ENCODE measurements at regions not wholly inside any gene's neighbourhood (a gene's known extent, or its start where the extent isn't known, plus 50 kb on each side); places are given as distances from the start of the nearest gene placed in this dataset.

GRCh38 chr4:35942092-35942491, 302.2 kb downstream of the ARAP2 start:
- Histone ChIP-seq H3K4me2 (no peak overlapping the region), H3K36me3 (no peaks in the 10 kb centered on the region), H2AFZ (replicated peaks) (no peak overlapping the region), H3K79me2 (ENCODE audit: low read depth) (no peaks in the 10 kb centered on the region), H3F3A (ENCODE audit: low read depth) (no peaks in the 10 kb centered on the region), H3K9ac (no peak overlapping the region), H3K4me3 (no peak overlapping the region), H4K20me1 (ENCODE audit: low read depth) (no peaks in the 10 kb centered on the region), H3K27ac (no peak overlapping the region), H3K4me1 (no peaks in the 10 kb centered on the region), H3K9me3 (ENCODE audit: low read depth) (no peaks in the 10 kb centered on the region), H3K27me3 (no peaks in the 10 kb centered on the region)
- Mint-ChIP-seq H3K4me3 (no peak overlapping the region), H3K4me1 (peaks cover 5% of the 10 kb centered on the region), H3K27me3 (ENCODE audit: insufficient read depth, low read depth) (no peaks in the 10 kb centered on the region), H3K9me3 (no peaks in the 10 kb centered on the region), H3K27ac (no peak overlapping the region), H3K36me3 (no peaks in the 10 kb centered on the region)
- DNase-seq (ENCODE audit: low spot score), result no peak
- TF ChIP-seq EZH2 (IDR thresholded peaks at IDR 0.05) (no peak), EZH2phosphoT487 (IDR thresholded peaks at IDR 0.05) (no peak), CTCF (IDR thresholded peaks at IDR 0.05) (no peak)

- Mint-ChIP-seq H3K4me3 (no peak overlapping the region), H3K4me1 (peaks cover 5% of the 10 kb centered on the region), H3K27ac (no peak overlapping the region), H3K9me3 (no peaks in the 10 kb centered on the region), H3K27me3 (ENCODE audit: insufficient read depth, low read depth) (no peaks in the 10 kb centered on the region), H3K36me3 (no peaks in the 10 kb centered on the region)
- Histone ChIP-seq H4K20me1 (ENCODE audit: low read depth) (no peaks in the 10 kb centered on the region), H2AFZ (replicated peaks) (no peak overlapping the region), H3K79me2 (ENCODE audit: low read depth) (no peaks in the 10 kb centered on the region), H3K4me2 (no peak overlapping the region), H3K27me3 (no peaks in the 10 kb centered on the region), H3K9me3 (ENCODE audit: low read depth) (no peaks in the 10 kb centered on the region), H3K36me3 (no peaks in the 10 kb centered on the region), H3K9ac (no peak overlapping the region), H3K4me3 (no peak overlapping the region), H3K4me1 (no peaks in the 10 kb centered on the region), H3F3A (ENCODE audit: low read depth) (no peaks in the 10 kb centered on the region), H3K27ac (no peak overlapping the region)
- TF ChIP-seq EZH2 (IDR thresholded peaks at IDR 0.05) (no peak), EZH2phosphoT487 (IDR thresholded peaks at IDR 0.05) (no peak), CTCF (IDR thresholded peaks at IDR 0.05) (no peak)
- no peak for DNase-seq (ENCODE audit: low spot score)
Observed at GRCh38 chr4:35943606-35944005, 300.7 kb downstream of the ARAP2 start.

- H3F3A ChIP-seq (ENCODE audit: low read depth), result no peaks in the 10 kb centered on the region
- no peak overlapping the region for H3K9ac ChIP-seq
- no peak overlapping the region for H3K4me2 ChIP-seq
- H3K4me1 ChIP-seq, result no peaks in the 10 kb centered on the region
- no peak overlapping the region for H3K27ac Mint-ChIP-seq
- H3K4me3 ChIP-seq, result no peak overlapping the region
- no peaks in the 10 kb centered on the region for H3K79me2 ChIP-seq (ENCODE audit: low read depth)
- no peak overlapping the region for H3K27ac ChIP-seq
- H3K4me3 Mint-ChIP-seq, result no peak overlapping the region
- no peak for DNase-seq (ENCODE audit: low spot score)
- peaks cover 5% of the 10 kb centered on the region for H3K4me1 Mint-ChIP-seq
- H3K27me3 ChIP-seq, result no peaks in the 10 kb centered on the region
- H3K9me3 Mint-ChIP-seq, result peaks cover 4% of the 10 kb centered on the region
- H4K20me1 ChIP-seq (ENCODE audit: low read depth), result no peaks in the 10 kb centered on the region
- no peaks in the 10 kb centered on the region for H3K36me3 Mint-ChIP-seq
- peaks cover 2% of the 10 kb centered on the region for H3K27me3 Mint-ChIP-seq (ENCODE audit: insufficient read depth, low read depth)
- no peaks in the 10 kb centered on the region for H3K9me3 ChIP-seq (ENCODE audit: low read depth)
- no peaks in the 10 kb centered on the region for H3K36me3 ChIP-seq
- TF ChIP-seq CTCF (IDR thresholded peaks at IDR 0.05) (no peak), EZH2phosphoT487 (IDR thresholded peaks at IDR 0.05) (no peak), EZH2 (IDR thresholded peaks at IDR 0.05) (no peak)
- H2AFZ ChIP-seq (replicated peaks), result no peak overlapping the region
Observed at GRCh38 chr4:35948171-35948570, 296.1 kb downstream of the ARAP2 start.

- Histone ChIP-seq H3K4me3 (no peak overlapping the region), H3K9ac (no peak overlapping the region), H4K20me1 (ENCODE audit: low read depth) (no peaks in the 10 kb centered on the region), H3K4me1 (no peaks in the 10 kb centered on the region), H3K9me3 (ENCODE audit: low read depth) (no peaks in the 10 kb centered on the region), H3K27ac (no peak overlapping the region), H3K27me3 (no peaks in the 10 kb centered on the region), H3F3A (ENCODE audit: low read depth) (no peaks in the 10 kb centered on the region), H2AFZ (replicated peaks) (no peak overlapping the region), H3K4me2 (no peak overlapping the region), H3K79me2 (ENCODE audit: low read depth) (no peaks in the 10 kb centered on the region), H3K36me3 (no peaks in the 10 kb centered on the region)
- peaks cover 4% of the 10 kb centered on the region for H3K9me3 Mint-ChIP-seq
- TF ChIP-seq CTCF (IDR thresholded peaks at IDR 0.05) (no peak), EZH2phosphoT487 (IDR thresholded peaks at IDR 0.05) (no peak), EZH2 (IDR thresholded peaks at IDR 0.05) (no peak)
- H3K27me3 Mint-ChIP-seq (ENCODE audit: insufficient read depth, low read depth), result peaks cover 4% of the 10 kb centered on the region
- H3K4me3 Mint-ChIP-seq, result no peak overlapping the region
- no peaks in the 10 kb centered on the region for H3K4me1 Mint-ChIP-seq
- H3K36me3 Mint-ChIP-seq, result no peaks in the 10 kb centered on the region
- no peak for DNase-seq (ENCODE audit: low spot score)
- no peak overlapping the region for H3K27ac Mint-ChIP-seq
Observed at GRCh38 chr4:35950442-35950841, 293.9 kb downstream of the ARAP2 start.

Measured in neural progenitor cell (in vitro differentiated cells).